ENCODE measurements at regions not wholly inside any gene's neighbourhood (a gene's known extent, or its start where the extent isn't known, plus 50 kb on each side); places are given as distances from the start of the nearest gene placed in this dataset.

DNA sequence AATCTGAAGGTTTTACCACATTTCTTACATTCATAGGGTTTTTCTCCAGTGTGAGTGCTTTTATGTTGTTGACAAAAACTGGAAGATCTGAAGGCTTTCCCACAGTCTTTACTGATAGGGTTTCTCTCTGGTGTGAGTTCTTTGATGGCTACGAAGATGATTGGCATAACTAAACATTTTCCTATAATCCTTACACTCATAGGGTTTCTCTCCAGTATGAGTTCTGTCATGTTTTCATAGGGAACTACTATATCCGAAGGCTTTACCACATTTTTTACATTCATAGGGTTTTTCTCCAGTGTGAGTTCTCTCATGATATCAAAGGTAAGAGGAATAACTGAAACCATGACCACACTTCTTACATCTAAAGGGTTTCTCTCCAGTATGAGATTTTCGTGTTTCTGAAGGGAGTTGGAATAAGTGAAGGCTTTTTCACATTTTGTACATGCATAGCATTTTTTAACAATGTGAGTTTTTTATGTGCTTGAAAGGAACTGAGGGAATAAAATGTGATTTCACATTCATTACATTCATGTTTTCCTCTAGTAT is 1987.7 kb downstream of the TP53TG3F start:
- Histone ChIP-seq H4K5ac (ENCODE audit: insufficient read length, low read depth, low read length) (no peak overlapping the region), H3K79me2 (ENCODE audit: insufficient read depth, low read length) (no peaks in the 10 kb centered on the region), H2AFZ (ENCODE audit: low read length) (no peak overlapping the region), H3K27ac (ENCODE audit: insufficient read length, low read depth, low read length) (no peak overlapping the region), H3K56ac (ENCODE audit: insufficient read length, low read depth, low read length) (no peak overlapping the region), H2BK15ac (ENCODE audit: low read depth, low read length) (no peak overlapping the region), H3K4me1 (ENCODE audit: insufficient read depth, low read length) (no peaks in the 10 kb centered on the region), H3K9me3 (ENCODE audit: control insufficient read depth, low read depth, low read length) (peaks cover 95% of the 10 kb centered on the region), H2AK5ac (ENCODE audit: insufficient read length, low read length) (no peak overlapping the region), H3K14ac (ENCODE audit: insufficient read depth, low read length) (no peak overlapping the region), H3K9ac (ENCODE audit: extremely low read depth, insufficient read length, low read length) (no peak overlapping the region), H3K23ac (ENCODE audit: insufficient read length, low read depth, low read length) (no peak overlapping the region), H4K20me1 (ENCODE audit: control insufficient read depth, insufficient read depth, insufficient read length) (no peaks in the 10 kb centered on the region), H2BK12ac (ENCODE audit: insufficient read length, low read depth, low read length) (no peak overlapping the region), H3K4me2 (ENCODE audit: insufficient read depth, insufficient read length, low read length) (no peak overlapping the region), H2BK5ac (ENCODE audit: insufficient read length, low read length) (no peak overlapping the region), H3K79me1 (ENCODE audit: insufficient read depth, low read depth, low read length, poor library complexity, severe bottlenecking) (no peaks in the 10 kb centered on the region), H2BK20ac (ENCODE audit: low read depth, low read length, poor library complexity, severe bottlenecking) (no peak overlapping the region), H4K8ac (replicated peaks; ENCODE audit: insufficient read length, low read depth, low read length) (no peak overlapping the region), H3T11ph (ENCODE audit: low read length) (no peak overlapping the region), H3K4ac (ENCODE audit: low read depth, low read length) (no peak overlapping the region), H3K27me3 (ENCODE audit: insufficient read depth, low read length) (no peaks in the 10 kb centered on the region), H3K18ac (ENCODE audit: insufficient read length, low read depth, low read length) (no peak overlapping the region), H3K23me2 (ENCODE audit: insufficient read length, low read depth, low read length, poor library complexity, severe bottlenecking) (no peaks in the 10 kb centered on the region), H2BK120ac (ENCODE audit: low read depth, low read length, poor library complexity, severe bottlenecking) (no peak overlapping the region), H4K91ac (ENCODE audit: insufficient read length, low read depth, low read length) (no peak overlapping the region)
- TF ChIP-seq, protein P1, sequence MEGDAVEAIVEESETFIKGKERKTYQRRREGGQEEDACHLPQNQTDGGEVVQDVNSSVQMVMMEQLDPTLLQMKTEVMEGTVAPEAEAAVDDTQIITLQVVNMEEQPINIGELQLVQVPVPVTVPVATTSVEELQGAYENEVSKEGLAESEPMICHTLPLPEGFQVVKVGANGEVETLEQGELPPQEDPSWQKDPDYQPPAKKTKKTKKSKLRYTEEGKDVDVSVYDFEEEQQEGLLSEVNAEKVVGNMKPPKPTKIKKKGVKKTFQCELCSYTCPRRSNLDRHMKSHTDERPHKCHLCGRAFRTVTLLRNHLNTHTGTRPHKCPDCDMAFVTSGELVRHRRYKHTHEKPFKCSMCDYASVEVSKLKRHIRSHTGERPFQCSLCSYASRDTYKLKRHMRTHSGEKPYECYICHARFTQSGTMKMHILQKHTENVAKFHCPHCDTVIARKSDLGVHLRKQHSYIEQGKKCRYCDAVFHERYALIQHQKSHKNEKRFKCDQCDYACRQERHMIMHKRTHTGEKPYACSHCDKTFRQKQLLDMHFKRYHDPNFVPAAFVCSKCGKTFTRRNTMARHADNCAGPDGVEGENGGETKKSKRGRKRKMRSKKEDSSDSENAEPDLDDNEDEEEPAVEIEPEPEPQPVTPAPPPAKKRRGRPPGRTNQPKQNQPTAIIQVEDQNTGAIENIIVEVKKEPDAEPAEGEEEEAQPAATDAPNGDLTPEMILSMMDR (conservative IDR thresholded peaks at IDR 0.05) = no peak
- peaks cover 1% of the 10 kb centered on the region for H3K27me3 Mint-ChIP-seq (ENCODE audit: low read depth)
- no peak for DNase-seq
- no peak overlapping the region for H3K4me3 Mint-ChIP-seq
- H3K36me3 Mint-ChIP-seq (ENCODE audit: insufficient read depth in 1 of 3, low read depth in 3 of 3) = peaks cover 5 to 41% (median 22%) of the 10 kb centered on the region in 3 experiments; a peak in 6 of 7 replicates
- peaks cover 87 to 93% of the 10 kb centered on the region in 2 experiments for H3K9me3 Mint-ChIP-seq
- WGBS (ENCODE audit: extremely low coverage, insufficient read length, low lambda C conversion rate) = no CpG with 5 or more reads among the region's 3 CpGs
- no peak overlapping the region for H3K27ac Mint-ChIP-seq
- H3K4me1 Mint-ChIP-seq = no peaks in the 10 kb centered on the region

All from H9 (cell line).